CD14-positive monocyte (primary cell): ENCODE measurements at regions not wholly inside any gene's neighbourhood (a gene's known extent, or its start where the extent isn't known, plus 50 kb on each side); places are given as distances from the start of the nearest gene placed in this dataset.
"Not testable (repeated sequence)": the region's sequence is repeated elsewhere in the genome, so short reads cannot be mapped to it uniquely, and the experiment has no call there.

Source experiments
- DNase-seq, 3 donors: peaks; one replicate each; pipeline ENCODE4 v3.0.0-alpha.2; 2011 to 2022
- H2AFZ ChIP-seq: 2 replicates; pipeline ENCODE4 v1.6.0; 2012; ENCODE audit warnings: mild to moderate bottlenecking, low read depth, low read length, inconsistent platforms; ENCODE audit not compliant: insufficient read depth, poor library complexity, severe bottlenecking
- H3K27ac ChIP-seq, 2 donors: 1 replicate in 1 of 2; 2 replicates in 1 of 2; pipeline ENCODE4 v1.5.1; 2012 to 2013; ENCODE audit warnings: low read length in 2 of 2, control low read depth in 1 of 2, inconsistent platforms in 1 of 2, low read depth in 1 of 2, mild to moderate bottlenecking in 1 of 2
- H3K27me3 ChIP-seq, 2 donors: one replicate each; pipeline versions ENCODE4 v1.6.0 to v1.6.1; 2011 to 2013; ENCODE audit warnings: low read length in 2 of 2; ENCODE audit not compliant: control insufficient read depth in 2 of 2, insufficient read depth in 2 of 2
- H3K36me3 ChIP-seq, 2 donors: replicated peaks in 1 of 2; 1 replicate in 1 of 2; 2 replicates in 1 of 2; pipeline versions ENCODE4 v1.5.1 to v1.6.1; 2012 to 2013; ENCODE audit warnings: low read length in 2 of 2, control low read depth in 1 of 2, inconsistent platforms in 1 of 2, mild to moderate bottlenecking in 1 of 2; ENCODE audit not compliant: insufficient read depth in 2 of 2, control insufficient read depth in 1 of 2
- H3K4me1 ChIP-seq, 2 donors: 1 replicate in 1 of 2; 2 replicates in 1 of 2; pipeline versions ENCODE4 v1.5.1 to v1.6.1; 2012 to 2013; ENCODE audit warnings: low read length in 2 of 2, control low read depth in 1 of 2, inconsistent platforms in 1 of 2, mild to moderate bottlenecking in 1 of 2, moderate library complexity in 1 of 2; ENCODE audit not compliant: insufficient read depth in 2 of 2, control insufficient read depth in 1 of 2
- H3K4me2 ChIP-seq: replicated peaks from 2 replicates; pipeline ENCODE3; 2012; ENCODE audit warnings: low read length, moderate library complexity, mild to moderate bottlenecking; ENCODE audit not compliant: poor library complexity, severe bottlenecking; ENCODE audit errors: extremely low read depth
- H3K4me3 ChIP-seq, 3 experiments: fragments of 200-600 bp in 1 of 3; sonication (generic) in 1 of 3; replicated peaks in 1 of 3; 1 replicate in 2 of 3; 2 replicates in 1 of 3; pipeline ENCODE4 v1.5.1; 2011 to 2013; ENCODE audit warnings: low read length in 3 of 3, mild to moderate bottlenecking in 3 of 3, control low read depth in 2 of 3, low read depth in 2 of 3, inconsistent platforms in 1 of 3, moderate library complexity in 1 of 3
- H3K79me2 ChIP-seq: 2 replicates; pipeline ENCODE4 v1.6.0; 2012; ENCODE audit warnings: mild to moderate bottlenecking, control low read depth, inconsistent platforms, low read length, moderate library complexity; ENCODE audit not compliant: insufficient read depth
- H3K9ac ChIP-seq: 2 replicates; pipeline ENCODE4 v1.6.0; 2017; ENCODE audit warnings: low read length, mild to moderate bottlenecking; ENCODE audit not compliant: insufficient read depth, poor library complexity, severe bottlenecking
- H3K9me3 ChIP-seq, 2 donors: replicated peaks in 1 of 2; 1 replicate in 1 of 2; 2 replicates in 1 of 2; pipeline versions ENCODE4 v1.5.1 to v1.6.1; 2012 to 2013; ENCODE audit warnings: low read length in 2 of 2, control low read depth in 1 of 2; ENCODE audit not compliant: control insufficient read depth in 1 of 2, insufficient read depth in 1 of 2
- H4K20me1 ChIP-seq: 2 replicates; pipeline ENCODE4 v1.6.0; 2012; ENCODE audit warnings: mild to moderate bottlenecking, low read length, control low read depth, moderate library complexity; ENCODE audit not compliant: insufficient read depth
- H3K27ac Mint-ChIP-seq, 7 donors: one replicate each; pipeline ENCODE4 v1.8.0; 2020; ENCODE audit warnings: mild to moderate bottlenecking in 7 of 7, mixed read lengths in 7 of 7, moderate library complexity in 6 of 7, inconsistent platforms in 2 of 7
- H3K27me3 Mint-ChIP-seq, 3 donors: one replicate each; pipeline ENCODE4 v1.8.0; 2021 to 2022; ENCODE audit warnings: low read depth in 3 of 3, mild to moderate bottlenecking in 3 of 3, mixed read lengths in 3 of 3, moderate library complexity in 3 of 3, inconsistent platforms in 1 of 3
- H3K36me3 Mint-ChIP-seq, 2 donors: one replicate each; pipeline ENCODE4 v1.8.0; 2020; ENCODE audit warnings: mixed read lengths in 2 of 2, inconsistent platforms in 1 of 2, mild to moderate bottlenecking in 1 of 2
- H3K4me1 Mint-ChIP-seq: one replicate; pipeline ENCODE4 v1.8.0; 2020; ENCODE audit warnings: mild to moderate bottlenecking, mixed read lengths
- H3K4me3 Mint-ChIP-seq, 2 donors: one replicate each; pipeline ENCODE4 v1.8.0; 2020; ENCODE audit warnings: mild to moderate bottlenecking in 2 of 2, mixed read lengths in 2 of 2, moderate library complexity in 1 of 2
- H3K9me3 Mint-ChIP-seq, 7 donors: one replicate each; pipeline ENCODE4 v1.8.0; 2020 to 2022; ENCODE audit warnings: mixed read lengths in 7 of 7, mild to moderate bottlenecking in 6 of 7, moderate library complexity in 6 of 7, inconsistent platforms in 2 of 7
- WGBS: methylation state at CpG from one replicate; pipeline ENCODE4 v1.1.5; 2013; ENCODE audit warnings: missing lambda C conversion rate; ENCODE audit not compliant: insufficient coverage; 5-methylcytosine and 5-hydroxymethylcytosine counted together
- intact Hi-C, 2 donors: fragments of 100-400 bp; cut with micrococcal nuclease; formaldehyde crosslinking; loops; one replicate each; pipeline versions ENCODE4 v1.15.0 to v1.15.1; 2023
- TF ChIP-seq, protein P1 (sequence below): fragments of 200-600 bp; IDR thresholded peaks from one replicate; pipeline ENCODE4 v1.8.0; 2022; ENCODE audit warnings: antibody characterized with exemption, mild to moderate bottlenecking

DNA sequence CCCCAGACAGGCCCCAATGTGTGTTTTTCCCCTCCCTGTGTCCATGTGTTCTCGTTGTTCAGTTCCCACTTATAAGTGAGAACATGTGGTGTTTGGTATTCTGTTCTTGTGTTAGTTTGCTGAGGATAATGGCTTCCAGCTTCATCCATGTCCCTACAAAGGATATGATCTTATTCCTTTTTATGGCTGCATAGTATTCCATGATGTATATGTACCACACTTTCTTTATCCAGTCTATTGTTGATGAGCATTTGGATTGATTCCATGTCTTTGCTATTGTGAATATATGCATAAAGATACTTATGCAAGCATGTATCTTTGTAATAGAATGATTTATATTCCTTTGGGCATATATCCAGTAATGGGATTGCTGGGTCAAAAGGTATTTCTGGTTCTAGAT is 125.3 kb downstream of the GATA3 start:
- H3K4me3 ChIP-seq, H3K36me3 Mint-ChIP-seq, H3K9me3 Mint-ChIP-seq, H3K9ac ChIP-seq, H3K79me2 ChIP-seq, H3K27ac Mint-ChIP-seq, intact Hi-C loops, H4K20me1 ChIP-seq, H3K9me3 ChIP-seq, H2AFZ ChIP-seq, H3K4me2 ChIP-seq, DNase-seq, H3K4me3 Mint-ChIP-seq, H3K27ac ChIP-seq, H3K36me3 ChIP-seq, H3K27me3 ChIP-seq: not testable (repeated sequence)
- peaks cover 12 to 15% of the 10 kb centered on the region in 2 donors for H3K4me1 ChIP-seq
- WGBS = no CpG with 5 or more reads among the region's 1 CpG
- H3K27me3 Mint-ChIP-seq = peaks cover 9 to 19% (median 11%) of the 10 kb centered on the region in 3 donors
- peaks cover 17% of the 10 kb centered on the region for H3K4me1 Mint-ChIP-seq

DNA sequence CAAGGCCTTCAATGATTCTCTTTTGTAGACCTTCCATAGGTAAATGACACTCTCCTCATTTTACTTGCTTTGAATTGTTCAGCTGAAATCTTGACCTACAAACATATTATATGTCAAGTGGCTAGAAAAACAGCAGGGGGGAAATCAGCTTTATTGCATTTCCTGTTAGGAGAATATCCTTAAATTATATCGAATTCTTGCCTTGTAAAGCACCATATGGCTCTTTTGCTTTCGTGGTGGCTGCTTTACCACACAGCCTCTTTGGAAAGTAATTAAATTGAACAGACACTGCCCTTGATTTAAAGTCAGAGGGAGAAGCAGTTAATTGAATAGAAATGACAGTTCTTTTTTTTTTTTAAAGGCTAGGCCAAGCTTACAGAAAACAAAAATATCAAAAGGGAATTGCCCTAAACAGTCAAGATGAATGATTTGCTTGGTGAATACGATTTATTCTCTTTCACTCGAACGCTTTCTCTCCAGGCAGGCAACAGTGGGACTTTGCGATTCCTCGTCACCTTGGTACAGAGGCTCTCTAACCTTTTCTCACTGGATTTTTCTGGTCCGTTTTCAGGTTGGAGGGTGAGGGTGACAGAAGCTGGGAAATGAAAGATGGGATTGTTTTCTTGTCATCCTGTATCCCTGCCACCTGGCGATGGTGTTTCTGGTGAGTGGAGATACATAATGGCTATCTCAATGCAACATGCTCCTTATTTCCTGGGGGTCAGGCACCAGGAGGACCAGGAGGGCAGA is 126.0 kb downstream of the GATA3 start:
- DNase-seq = no peak
- Histone ChIP-seq H3K36me3 (no peaks in the 10 kb centered on the region), H2AFZ (no peak overlapping the region), H3K27ac (no peak overlapping the region), H3K4me3 (no peak overlapping the region), H3K79me2 (no peaks in the 10 kb centered on the region), H3K9me3 (no peaks in the 10 kb centered on the region), H3K4me2 (no peak overlapping the region), H3K4me1 (peaks cover 12 to 15% of the 10 kb centered on the region in 2 donors), H3K27me3 (peaks cover 0 to 3% of the 10 kb centered on the region in 2 donors), H4K20me1 (no peaks in the 10 kb centered on the region), H3K9ac (no peak overlapping the region)
- intact Hi-C loops = no loop called here
- Mint-ChIP-seq H3K36me3 (no peaks in the 10 kb centered on the region), H3K4me1 (peaks cover 17% of the 10 kb centered on the region), H3K27me3 (peaks cover 7 to 21% (median 10%) of the 10 kb centered on the region in 3 donors), H3K9me3 (peaks cover 0 to 6% (median 0%) of the 10 kb centered on the region in 7 donors), H3K27ac (no peak overlapping the region), H3K4me3 (peak overlapping the region in 1 of 2 donors; percentile 42)
- WGBS = 94% methylated on average over 2 of the region's 9 CpGs
- TF ChIP-seq, protein P1, sequence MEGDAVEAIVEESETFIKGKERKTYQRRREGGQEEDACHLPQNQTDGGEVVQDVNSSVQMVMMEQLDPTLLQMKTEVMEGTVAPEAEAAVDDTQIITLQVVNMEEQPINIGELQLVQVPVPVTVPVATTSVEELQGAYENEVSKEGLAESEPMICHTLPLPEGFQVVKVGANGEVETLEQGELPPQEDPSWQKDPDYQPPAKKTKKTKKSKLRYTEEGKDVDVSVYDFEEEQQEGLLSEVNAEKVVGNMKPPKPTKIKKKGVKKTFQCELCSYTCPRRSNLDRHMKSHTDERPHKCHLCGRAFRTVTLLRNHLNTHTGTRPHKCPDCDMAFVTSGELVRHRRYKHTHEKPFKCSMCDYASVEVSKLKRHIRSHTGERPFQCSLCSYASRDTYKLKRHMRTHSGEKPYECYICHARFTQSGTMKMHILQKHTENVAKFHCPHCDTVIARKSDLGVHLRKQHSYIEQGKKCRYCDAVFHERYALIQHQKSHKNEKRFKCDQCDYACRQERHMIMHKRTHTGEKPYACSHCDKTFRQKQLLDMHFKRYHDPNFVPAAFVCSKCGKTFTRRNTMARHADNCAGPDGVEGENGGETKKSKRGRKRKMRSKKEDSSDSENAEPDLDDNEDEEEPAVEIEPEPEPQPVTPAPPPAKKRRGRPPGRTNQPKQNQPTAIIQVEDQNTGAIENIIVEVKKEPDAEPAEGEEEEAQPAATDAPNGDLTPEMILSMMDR = no peak
